ENCODE measurements at regions not wholly inside any gene's neighbourhood (a gene's known extent, or its start where the extent isn't known, plus 50 kb on each side); places are given as distances from the start of the nearest gene placed in this dataset.
"Not testable (repeated sequence)": the region's sequence is repeated elsewhere in the genome, so short reads cannot be mapped to it uniquely, and the experiment has no call there.

- intact Hi-C loops (cut with DNase I; ENCODE audit: low total_unique reads), result no loop called here
- no peak overlapping the region for H3K4me3 ChIP-seq
- H3K27me3 ChIP-seq, result no peaks in the 10 kb centered on the region
- no peaks in the 10 kb centered on the region for H3K4me1 ChIP-seq
- no peaks in the 10 kb centered on the region for H3K36me3 ChIP-seq
- no peak for DNase-seq
- no peaks in the 10 kb centered on the region for H3K9me3 ChIP-seq
- TF ChIP-seq CTCF (IDR thresholded peaks at IDR 0.05) (no peak), POLR2A (IDR thresholded peaks at IDR 0.05) (no peak)
- no peak overlapping the region for H3K27ac ChIP-seq
Measured at GRCh38 chr12:131557078-131557709, 153.7 kb upstream of the SFSWAP start.

GRCh38 chr12:131559517-131560516 lies 151.1 kb upstream of the SFSWAP start:
- H3K27me3 ChIP-seq, result no peaks in the 10 kb centered on the region
- TF ChIP-seq CTCF (IDR thresholded peaks at IDR 0.05) (no peak), POLR2A (IDR thresholded peaks at IDR 0.05) (no peak)
- no peaks in the 10 kb centered on the region for H3K4me1 ChIP-seq
- intact Hi-C loops (cut with DNase I; ENCODE audit: low total_unique reads), result no loop called here
- H3K9me3 ChIP-seq, result no peaks in the 10 kb centered on the region
- no peak for DNase-seq
- H3K27ac ChIP-seq, result no peak overlapping the region
- no peak overlapping the region for H3K4me3 ChIP-seq
- H3K36me3 ChIP-seq, result no peaks in the 10 kb centered on the region

GRCh38 chr12:131561051-131561450 lies 149.8 kb upstream of the SFSWAP start:
- no peak overlapping the region for H3K27ac ChIP-seq
- no peak for DNase-seq
- H3K4me1 ChIP-seq, result no peaks in the 10 kb centered on the region
- no peaks in the 10 kb centered on the region for H3K27me3 ChIP-seq
- H3K9me3 ChIP-seq, result no peaks in the 10 kb centered on the region
- H3K36me3 ChIP-seq, result no peaks in the 10 kb centered on the region
- intact Hi-C loops (cut with DNase I; ENCODE audit: low total_unique reads), result no loop called here
- H3K4me3 ChIP-seq, result no peak overlapping the region
- TF ChIP-seq POLR2A (IDR thresholded peaks at IDR 0.05) (no peak), CTCF (IDR thresholded peaks at IDR 0.05) (no peak)

GRCh38 chr12:131561891-131562684 lies 148.8 kb upstream of the SFSWAP start:
- Histone ChIP-seq H3K4me3 (no peak overlapping the region), H3K4me1 (no peaks in the 10 kb centered on the region), H3K27ac (no peak overlapping the region), H3K9me3 (no peaks in the 10 kb centered on the region), H3K27me3 (no peaks in the 10 kb centered on the region), H3K36me3 (no peaks in the 10 kb centered on the region)
- no peak for DNase-seq
- intact Hi-C loops (cut with DNase I; ENCODE audit: low total_unique reads), result no loop called here
- TF ChIP-seq CTCF (IDR thresholded peaks at IDR 0.05) (no peak), POLR2A (IDR thresholded peaks at IDR 0.05) (no peak)

GRCh38 chr12:131564138-131564727 lies 146.7 kb upstream of the SFSWAP start:
- H3K36me3 ChIP-seq; intact Hi-C loops (cut with DNase I; ENCODE audit: low total_unique reads); DNase-seq; H3K27ac ChIP-seq; H3K27me3 ChIP-seq; H3K4me3 ChIP-seq; H3K4me1 ChIP-seq; H3K9me3 ChIP-seq: not testable (repeated sequence)

Data from uterus (tissue), 3 donors.